Transverse colon (tissue), 4 donors: ENCODE measurements at regions not wholly inside any gene's neighbourhood (a gene's known extent, or its start where the extent isn't known, plus 50 kb on each side); places are given as distances from the start of the nearest gene placed in this dataset.

Experiments used
- DNase-seq: peaks from one replicate; pipeline ENCODE4 v3.0.0-alpha.2; 2019
- H3K27ac ChIP-seq, 4 donors: fragments of 200-600 bp; sonication (generic); 2 replicates each; pipeline ENCODE4 v1.5.1; 2016 to 2018; ENCODE audit warnings: inconsistent platforms in 4 of 4
- H3K27me3 ChIP-seq: fragments of 200-600 bp; sonication (generic); 2 replicates; pipeline ENCODE4 v1.5.1; 2017; ENCODE audit warnings: inconsistent platforms
- H3K36me3 ChIP-seq, 4 donors: fragments of 200-600 bp; sonication (generic); 2 replicates each; pipeline ENCODE4 v1.5.1; 2017 to 2019; ENCODE audit warnings: inconsistent platforms in 4 of 4
- H3K4me1 ChIP-seq, 4 donors: fragments of 200-600 bp; sonication (generic); 2 replicates each; pipeline ENCODE4 v1.5.1; 2017 to 2020; ENCODE audit warnings: inconsistent platforms in 4 of 4
- H3K4me3 ChIP-seq, 4 donors: fragments of 200-600 bp; sonication (generic); 1 replicate in 1 of 4; 2 replicates in 3 of 4; pipeline versions ENCODE4 v1.5.1 to v1.6.1; 2017 to 2019; ENCODE audit warnings: inconsistent platforms in 4 of 4
- H3K9me3 ChIP-seq, 2 donors: fragments of 200-600 bp; sonication (generic); 2 replicates each; pipeline ENCODE4 v1.5.1; 2017 to 2019; ENCODE audit warnings: inconsistent platforms in 2 of 2
- CTCF ChIP-seq, 5 experiments: fragments of 200-600 bp in 3 of 5; fragments of 450-650 bp in 2 of 5; sonication (generic) in 3 of 5; IDR thresholded peaks; 1 replicate in 2 of 5; 2 replicates in 3 of 5; pipeline ENCODE4 v1.5.1; 2016 to 2017; ENCODE audit warnings: antibody characterized with exemption in 5 of 5, inconsistent platforms in 3 of 5, mild to moderate bottlenecking in 2 of 5, moderate library complexity in 1 of 5
- EP300 ChIP-seq: sonication (generic); formaldehyde crosslinking; IDR thresholded peaks from one replicate; pipeline ENCODE4 v1.6.1; 2017; ENCODE audit warnings: antibody characterized with exemption, low read depth
- POLR2A ChIP-seq: fragments of 450-650 bp; IDR thresholded peaks from one replicate; pipeline ENCODE4 v1.6.1; 2016; ENCODE audit warnings: antibody characterized with exemption, mild to moderate bottlenecking, moderate library complexity
- POLR2AphosphoS5 ChIP-seq, 3 donors: sonication (generic); formaldehyde crosslinking; IDR thresholded peaks; one replicate each; pipeline ENCODE4 v1.6.1; 2016; ENCODE audit warnings: antibody characterized with exemption in 3 of 3
- WGBS, 2 donors: methylation state at CpG; one replicate each; pipeline ENCODE4 v1.1.5; 2018; ENCODE audit warnings: low coverage in 1 of 2; 5-methylcytosine and 5-hydroxymethylcytosine counted together
- in situ Hi-C, 4 donors: fragments of 200-750 bp; cut with MboI; loops; one replicate each; pipeline versions ENCODE4 v1.15.0 to v1.15.1; 2017; ENCODE audit warnings: low sequenced_read_pairs in 3 of 4, low pct_ligation_motif_present in 1 of 4, low pct_unique_long_range_greater_than_20kb in 1 of 4
- intact Hi-C: fragments of 100-400 bp; cut with DNase I; formaldehyde crosslinking; loops from one replicate; pipeline ENCODE4 v1.15.1; 2023; ENCODE audit warnings: low total_unique reads

- H3K27ac ChIP-seq = no peak overlapping the region
- no peak overlapping the region for H3K4me3 ChIP-seq
- peaks cover 0 to 3% (median 0%) of the 10 kb centered on the region in 4 donors for H3K4me1 ChIP-seq
- DNase-seq = no peak
- H3K36me3 ChIP-seq = no peaks in the 10 kb centered on the region
- TF ChIP-seq POLR2A = no peak
- no peak for TF ChIP-seq POLR2AphosphoS5 (IDR thresholded peaks at IDR 0.05)
- TF ChIP-seq EP300 = no peak
- no peak for TF ChIP-seq CTCF (IDR thresholded peaks at IDR 0.05)
- no peaks in the 10 kb centered on the region for H3K27me3 ChIP-seq
- intact Hi-C loops = no loop called here
- in situ Hi-C loops = no loop called here
- H3K9me3 ChIP-seq = no peaks in the 10 kb centered on the region
- 69% methylated on average over 6 of the region's 6 CpGs; no CpG with 5 or more reads in 1 of the 2 donors for WGBS, 2 donors
Observed at GRCh38 chr1:157400766-157401165, 151.5 kb downstream of the FCRL5 start.

GRCh38 chr1:157399984-157400382 is 152.3 kb downstream of the FCRL5 start:
- H3K27ac ChIP-seq = no peak overlapping the region
- H3K9me3 ChIP-seq = no peaks in the 10 kb centered on the region
- no peaks in the 10 kb centered on the region for H3K36me3 ChIP-seq
- 58 to 60% methylated on average over 1 of the region's 1 CpG for WGBS, 2 donors
- H3K4me3 ChIP-seq = no peak overlapping the region
- H3K4me1 ChIP-seq = peaks cover 0 to 3% (median 0%) of the 10 kb centered on the region in 4 donors
- DNase-seq = no peak
- intact Hi-C loops = no loop called here
- no peaks in the 10 kb centered on the region for H3K27me3 ChIP-seq
- TF ChIP-seq EP300 (no peak), POLR2AphosphoS5 (IDR thresholded peaks at IDR 0.05) (no peak), CTCF (IDR thresholded peaks at IDR 0.05) (no peak)
- in situ Hi-C loops = no loop called here

- Histone ChIP-seq H3K9me3 (no peaks in the 10 kb centered on the region), H3K4me3 (no peak overlapping the region), H3K36me3 (no peaks in the 10 kb centered on the region), H3K27me3 (no peaks in the 10 kb centered on the region), H3K27ac (no peak overlapping the region), H3K4me1 (peaks cover 0 to 3% (median 0%) of the 10 kb centered on the region in 4 donors)
- in situ Hi-C loops (no loop called here), intact Hi-C loops (no loop called here)
- TF ChIP-seq EP300 = no peak
- TF ChIP-seq CTCF (IDR thresholded peaks at IDR 0.05) = no peak
- no peak for TF ChIP-seq POLR2AphosphoS5 (IDR thresholded peaks at IDR 0.05)
- no peak for DNase-seq
- WGBS, 2 donors = 88% methylated on average over 3 of the region's 3 CpGs; no CpG with 5 or more reads in 1 of the 2 donors
Observed at GRCh38 chr1:157399343-157399983, 152.9 kb downstream of the FCRL5 start.

GRCh38 chr1:157390651-157391050 is 161.7 kb downstream of the FCRL5 start:
- WGBS, 2 donors = 54% methylated on average over 6 of the region's 6 CpGs; no CpG with 5 or more reads in 1 of the 2 donors
- Histone ChIP-seq H3K27me3 (no peaks in the 10 kb centered on the region), H3K9me3 (no peaks in the 10 kb centered on the region), H3K4me3 (no peak overlapping the region), H3K4me1 (no peaks in the 10 kb centered on the region), H3K27ac (no peak overlapping the region), H3K36me3 (no peaks in the 10 kb centered on the region)
- intact Hi-C loops = no loop called here
- no peak for TF ChIP-seq POLR2A
- TF ChIP-seq POLR2AphosphoS5 (IDR thresholded peaks at IDR 0.05) = no peak
- TF ChIP-seq EP300 = no peak
- TF ChIP-seq CTCF (IDR thresholded peaks at IDR 0.05) = no peak
- DNase-seq = no peak
- in situ Hi-C loops = no loop called here
